Endothelial cell of umbilical vein (primary cell): ENCODE measurements at regions not wholly inside any gene's neighbourhood (a gene's known extent, or its start where the extent isn't known, plus 50 kb on each side); places are given as distances from the start of the nearest gene placed in this dataset.

Experiments
- CTCF ChIP-seq, 2 donors: IDR thresholded peaks; 1 replicate in 1 of 2; 2 replicates in 1 of 2; pipeline ENCODE4 v1.5.1; 2011; ENCODE audit warnings: low read length in 2 of 2, mild to moderate bottlenecking in 2 of 2, moderate library complexity in 2 of 2, control low read depth in 1 of 2, inconsistent platforms in 1 of 2, low read depth in 1 of 2; ENCODE audit not compliant: insufficient read depth in 1 of 2; ENCODE audit errors: extremely low read depth in 1 of 2
- EZH2 ChIP-seq: IDR thresholded peaks from 2 replicates; pipeline ENCODE4 v1.6.1; 2012; ENCODE audit warnings: borderline replicate concordance, low read depth, mild to moderate bottlenecking, moderate library complexity, low read length, inconsistent platforms; ENCODE audit not compliant: severe bottlenecking
- FOS ChIP-seq: IDR thresholded peaks from 2 replicates; pipeline ENCODE4 v1.6.1; 2011; ENCODE audit warnings: mild to moderate bottlenecking, low read length, moderate library complexity, borderline replicate concordance; ENCODE audit not compliant: insufficient read depth
- GATA2 ChIP-seq: IDR thresholded peaks from 2 replicates; pipeline ENCODE4 v1.7.0; 2011; ENCODE audit warnings: low read depth, mild to moderate bottlenecking, moderate library complexity, mixed read lengths, low read length; ENCODE audit not compliant: insufficient read length, insufficient read depth
- JUN ChIP-seq: IDR thresholded peaks from 2 replicates; pipeline ENCODE4 v1.6.1; 2011; ENCODE audit warnings: borderline replicate concordance, low read depth; ENCODE audit not compliant: insufficient read length, insufficient read depth
- MAX ChIP-seq: IDR thresholded peaks from 2 replicates; pipeline ENCODE4 v1.6.1; 2011; ENCODE audit not compliant: insufficient read depth, insufficient read length
- MYC ChIP-seq: IDR thresholded peaks from one replicate; pipeline ENCODE4 v1.6.1; 2011; ENCODE audit warnings: mild to moderate bottlenecking, low read depth, low read length
- POLR2A ChIP-seq: IDR thresholded peaks from 2 replicates; pipeline ENCODE4 v1.6.1; 2012; ENCODE audit warnings: low read depth, mild to moderate bottlenecking, control low read depth, low read length
- POLR2AphosphoS5 ChIP-seq: IDR thresholded peaks from 2 replicates; pipeline ENCODE4 v1.6.1; 2012; ENCODE audit warnings: low read depth, mild to moderate bottlenecking, control low read depth, low read length, moderate library complexity; ENCODE audit not compliant: insufficient read depth

GRCh38 chr4:11081006-11081405 lies 347.7 kb downstream of the HS3ST1 start:
- no peak for TF ChIP-seq POLR2AphosphoS5
- no peak for TF ChIP-seq CTCF (IDR thresholded peaks at IDR 0.05; ENCODE audit: extremely low read depth in 1 of 2, insufficient read depth in 1 of 2, low read depth in 1 of 2, low read length in 2 of 2)
- no peak for TF ChIP-seq MAX
- TF ChIP-seq FOS = no peak
- no peak for TF ChIP-seq POLR2A
- no peak for TF ChIP-seq EZH2
- TF ChIP-seq JUN = no peak
- no peak for TF ChIP-seq GATA2
- no peak for TF ChIP-seq MYC
